ENCODE measurements at regions not wholly inside any gene's neighbourhood (a gene's known extent, or its start where the extent isn't known, plus 50 kb on each side); places are given as distances from the start of the nearest gene placed in this dataset.

- H4K91ac ChIP-seq (ENCODE audit: insufficient read depth, low read depth, low read length), result no peak overlapping the region
- peaks cover 3% of the 10 kb centered on the region for H3K4me1 ChIP-seq (ENCODE audit: control insufficient read depth, insufficient read depth, low read length)
- intact Hi-C loops (cut with micrococcal nuclease), result no loop called here
- DNase-seq (peak; percentile 43), ATAC-seq (ENCODE audit: low read depth) (peak; percentile 41)
- H3K9ac ChIP-seq (ENCODE audit: low read depth, low read length), result no peak overlapping the region
- no peak overlapping the region for H3K23ac ChIP-seq (ENCODE audit: low read depth, low read length)
- H2BK120ac ChIP-seq (ENCODE audit: low read depth, low read length), result no peak overlapping the region
- ChIA-PET CTCF (no interaction called here), POLR2A (ENCODE audit: unreplicated experiment) (no interaction called here)
- no peaks in the 10 kb centered on the region for H3K9me1 ChIP-seq (ENCODE audit: insufficient read depth, low read length)
- H3K27me3 ChIP-seq (ENCODE audit: control insufficient read depth, insufficient read depth, low read length), result no peaks in the 10 kb centered on the region
- H3K14ac ChIP-seq (replicated peaks; ENCODE audit: low read depth, low read length), result no peak overlapping the region
- no peak overlapping the region for H3K27ac ChIP-seq (ENCODE audit: insufficient read depth, low read length)
- no CpG with 5 or more reads among the region's 2 CpGs for WGBS, 2 experiments (ENCODE audit: extremely low coverage in 2 of 2, insufficient read length in 1 of 2)
- H3K4me3 ChIP-seq (ENCODE audit: insufficient read depth, low read depth, low read length), result no peak overlapping the region
- no peak overlapping the region for H3K4ac ChIP-seq (ENCODE audit: low read depth, low read length)
- H2BK5ac ChIP-seq (ENCODE audit: low read depth, low read length, poor library complexity, severe bottlenecking), result no peak overlapping the region
- H2BK20ac ChIP-seq (ENCODE audit: low read depth, low read length), result peak overlapping the region; percentile 46; the same call in 1 of the 2 replicates
- H2AFZ ChIP-seq (replicated peaks; ENCODE audit: low read length, poor library complexity), result no peak overlapping the region
- no peaks in the 10 kb centered on the region for H3K79me1 ChIP-seq (ENCODE audit: low read depth in 1 of 2, low read length in 2 of 2)
- no peak overlapping the region for H2BK15ac ChIP-seq (ENCODE audit: low read depth, low read length)
- in situ Hi-C loops (cut with MboI; ENCODE audit: low sequenced_read_pairs), result no loop called here
- H3K9me3 ChIP-seq (ENCODE audit: control insufficient read depth, insufficient read depth, low read length), result no peaks in the 10 kb centered on the region
- H3K18ac ChIP-seq (ENCODE audit: low read depth, low read length), result no peak overlapping the region
- no peaks in the 10 kb centered on the region for H3K36me3 ChIP-seq (ENCODE audit: control insufficient read depth, insufficient read depth, low read length)
- TF ChIP-seq CHD1 (IDR thresholded peaks at IDR 0.05; ENCODE audit: low read depth, low read length), result no peak
- no peak for TF ChIP-seq CEBPB (IDR thresholded peaks at IDR 0.05; ENCODE audit: low read depth, low read length)
- no peak for TF ChIP-seq RCOR1 (IDR thresholded peaks at IDR 0.05; ENCODE audit: insufficient replicate concordance, low read length)
- TF ChIP-seq FOS (IDR thresholded peaks at IDR 0.05; ENCODE audit: low read depth, low read length), result no peak
- no peak for TF ChIP-seq RAD21 (IDR thresholded peaks at IDR 0.05; ENCODE audit: low read length)
- TF ChIP-seq SMC3 (IDR thresholded peaks at IDR 0.05; ENCODE audit: low read depth, low read length), result no peak
- no peak for TF ChIP-seq NFE2L2 (IDR thresholded peaks at IDR 0.05; ENCODE audit: low read depth, low read length)
- TF ChIP-seq ELK1 (IDR thresholded peaks at IDR 0.05; ENCODE audit: borderline replicate concordance, low read depth, low read length), result no peak
- TF ChIP-seq BHLHE40 (IDR thresholded peaks at IDR 0.05; ENCODE audit: low read depth, low read length), result no peak
- TF ChIP-seq POLR2A (IDR thresholded peaks at IDR 0.05; ENCODE audit: low read depth, low read length), result no peak
- TF ChIP-seq MAZ (IDR thresholded peaks at IDR 0.05; ENCODE audit: borderline replicate concordance, low read depth, low read length), result no peak
- TF ChIP-seq CTCF (conservative IDR thresholded peaks at IDR 0.05; ENCODE audit: low read depth, low read length), result no peak
- BruUV-seq (replicated peaks), result no TSS peak
- no peak overlapping the region for H3K4me2 ChIP-seq (ENCODE audit: low read depth, low read length)
- no peak overlapping the region for H3K56ac ChIP-seq (ENCODE audit: extremely low read depth, insufficient read depth, low read length)
- H2AK5ac ChIP-seq (ENCODE audit: low read depth, low read length), result no peak overlapping the region
- H4K5ac ChIP-seq (ENCODE audit: low read depth, low read length), result no peak overlapping the region
- H2AK9ac ChIP-seq (replicated peaks; ENCODE audit: low read depth, low read length, poor library complexity), result no peak overlapping the region
- no peak overlapping the region for H4K8ac ChIP-seq (ENCODE audit: low read depth in 2 of 2, low read length in 2 of 2)
- H4K20me1 ChIP-seq (ENCODE audit: insufficient read depth, low read length), result no peaks in the 10 kb centered on the region
- dilution Hi-C loops (cut with HindIII; ENCODE audit: low sequenced_read_pairs, unreplicated experiment), result no loop called here
Measured at GRCh38 chr10:52621635-52622079, 150.9 kb downstream of the MBL2 start.

All from IMR-90 (cell line).